Loucy (cell line): ENCODE measurements at regions not wholly inside any gene's neighbourhood (a gene's known extent, or its start where the extent isn't known, plus 50 kb on each side); places are given as distances from the start of the nearest gene placed in this dataset.

ENCODE experiments used
- H2AFZ ChIP-seq: fragments of 200-600 bp; sonication (generic); 2 replicates; pipeline ENCODE4 v1.6.0; 2016; ENCODE audit warnings: antibody characterized with exemption, mild to moderate bottlenecking, low read length, moderate library complexity
- H3F3A ChIP-seq: fragments of 200-600 bp; 2 replicates; pipeline ENCODE4 v1.6.0; 2016; ENCODE audit warnings: antibody characterized with exemption, low read depth, mild to moderate bottlenecking
- H3K27me3 ChIP-seq: fragments of 200-600 bp; sonication (generic); 2 replicates; pipeline ENCODE4 v1.6.1; 2014; ENCODE audit warnings: low read length, mild to moderate bottlenecking; ENCODE audit not compliant: insufficient read depth, poor library complexity, severe bottlenecking
- H3K36me3 ChIP-seq: fragments of 200-600 bp; sonication (generic); 2 replicates; pipeline ENCODE4 v1.6.1; 2016; ENCODE audit warnings: low read length; ENCODE audit not compliant: insufficient read depth
- H3K4me1 ChIP-seq: fragments of 200-600 bp; sonication (generic); 2 replicates; pipeline ENCODE4 v1.5.1; 2014; ENCODE audit warnings: low read length, mild to moderate bottlenecking; ENCODE audit not compliant: insufficient read depth, poor library complexity, severe bottlenecking
- H3K4me2 ChIP-seq: fragments of 200-600 bp; sonication (generic); 2 replicates; pipeline ENCODE4 v1.6.0; 2014; ENCODE audit warnings: antibody characterized with exemption, low read length, low read depth, mild to moderate bottlenecking; ENCODE audit not compliant: poor library complexity, severe bottlenecking
- H3K4me3 ChIP-seq: fragments of 200-600 bp; sonication (generic); 2 replicates; pipeline ENCODE4 v1.5.1; 2014; ENCODE audit warnings: low read length, mild to moderate bottlenecking, mixed read lengths; ENCODE audit not compliant: poor library complexity, severe bottlenecking
- H3K79me2 ChIP-seq: fragments of 200-600 bp; sonication (generic); 2 replicates; pipeline ENCODE4 v1.6.1; 2014; ENCODE audit warnings: low read length; ENCODE audit not compliant: insufficient read depth
- H3K9ac ChIP-seq: fragments of 200-600 bp; sonication (generic); 2 replicates; pipeline ENCODE4 v1.6.0; 2014; ENCODE audit warnings: mild to moderate bottlenecking, low read depth, low read length, moderate library complexity; ENCODE audit not compliant: poor library complexity, severe bottlenecking
- H3K9me2 ChIP-seq: fragments of 200-600 bp; sonication (generic); replicated peaks from 2 replicates; pipeline ENCODE4 v1.6.1; 2016; ENCODE audit warnings: low read depth, low read length, mixed read lengths
- H3K9me3 ChIP-seq: fragments of 200-600 bp; sonication (generic); 2 replicates; pipeline ENCODE4 v1.6.1; 2014; ENCODE audit warnings: mild to moderate bottlenecking, antibody characterized with exemption, low read length, low read depth; ENCODE audit not compliant: insufficient read depth
- H4K20me1 ChIP-seq: fragments of 200-600 bp; sonication (generic); 2 replicates; pipeline ENCODE4 v1.6.0; 2014; ENCODE audit warnings: antibody characterized with exemption, low read length, mild to moderate bottlenecking; ENCODE audit not compliant: insufficient read depth, poor library complexity, severe bottlenecking
- EZH2phosphoT487 ChIP-seq: fragments of 200-600 bp; IDR thresholded peaks from 2 replicates; pipeline ENCODE4 v1.6.1; 2018; ENCODE audit warnings: antibody characterized with exemption, mild to moderate bottlenecking, moderate library complexity, borderline replicate concordance
- TF ChIP-seq, protein P1 (sequence below): fragments of 200-600 bp; sonication (generic); conservative IDR thresholded peaks from 2 replicates; pipeline ENCODE4 v1.5.1; 2014; ENCODE audit warnings: mild to moderate bottlenecking, antibody characterized with exemption, low read length

DNA sequence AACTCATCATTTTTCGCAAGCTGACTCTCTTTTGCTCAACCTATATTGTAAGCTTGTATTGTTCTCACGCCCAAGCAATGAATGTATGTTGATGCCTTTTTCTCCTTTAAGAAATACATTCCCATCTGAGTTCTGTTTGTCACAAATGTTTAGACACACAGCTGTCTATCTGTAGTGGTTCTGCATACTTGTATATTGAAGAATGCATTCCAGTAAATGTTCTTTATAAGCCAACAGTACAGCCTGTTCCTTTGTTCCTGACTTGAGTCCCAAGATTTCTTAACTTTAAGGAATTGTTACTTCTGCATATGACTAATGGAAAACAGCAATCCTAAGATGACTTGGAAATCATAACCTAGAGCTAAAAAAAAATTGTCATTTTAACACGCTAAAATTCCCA lies 849.1 kb upstream of the POU3F3 start:
- no peaks in the 10 kb centered on the region for H3K9me2 ChIP-seq
- H3K9ac ChIP-seq = no peak overlapping the region
- H3K27me3 ChIP-seq = no peaks in the 10 kb centered on the region
- no peak overlapping the region for H2AFZ ChIP-seq
- TF ChIP-seq, protein P1, sequence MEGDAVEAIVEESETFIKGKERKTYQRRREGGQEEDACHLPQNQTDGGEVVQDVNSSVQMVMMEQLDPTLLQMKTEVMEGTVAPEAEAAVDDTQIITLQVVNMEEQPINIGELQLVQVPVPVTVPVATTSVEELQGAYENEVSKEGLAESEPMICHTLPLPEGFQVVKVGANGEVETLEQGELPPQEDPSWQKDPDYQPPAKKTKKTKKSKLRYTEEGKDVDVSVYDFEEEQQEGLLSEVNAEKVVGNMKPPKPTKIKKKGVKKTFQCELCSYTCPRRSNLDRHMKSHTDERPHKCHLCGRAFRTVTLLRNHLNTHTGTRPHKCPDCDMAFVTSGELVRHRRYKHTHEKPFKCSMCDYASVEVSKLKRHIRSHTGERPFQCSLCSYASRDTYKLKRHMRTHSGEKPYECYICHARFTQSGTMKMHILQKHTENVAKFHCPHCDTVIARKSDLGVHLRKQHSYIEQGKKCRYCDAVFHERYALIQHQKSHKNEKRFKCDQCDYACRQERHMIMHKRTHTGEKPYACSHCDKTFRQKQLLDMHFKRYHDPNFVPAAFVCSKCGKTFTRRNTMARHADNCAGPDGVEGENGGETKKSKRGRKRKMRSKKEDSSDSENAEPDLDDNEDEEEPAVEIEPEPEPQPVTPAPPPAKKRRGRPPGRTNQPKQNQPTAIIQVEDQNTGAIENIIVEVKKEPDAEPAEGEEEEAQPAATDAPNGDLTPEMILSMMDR = no peak
- no peak for TF ChIP-seq EZH2phosphoT487
- H3K9me3 ChIP-seq = no peaks in the 10 kb centered on the region
- no peaks in the 10 kb centered on the region for H3K36me3 ChIP-seq
- no peaks in the 10 kb centered on the region for H4K20me1 ChIP-seq
- no peak overlapping the region for H3K4me3 ChIP-seq
- no peak overlapping the region for H3K4me2 ChIP-seq
- no peaks in the 10 kb centered on the region for H3F3A ChIP-seq
- H3K4me1 ChIP-seq = no peaks in the 10 kb centered on the region
- no peaks in the 10 kb centered on the region for H3K79me2 ChIP-seq

DNA sequence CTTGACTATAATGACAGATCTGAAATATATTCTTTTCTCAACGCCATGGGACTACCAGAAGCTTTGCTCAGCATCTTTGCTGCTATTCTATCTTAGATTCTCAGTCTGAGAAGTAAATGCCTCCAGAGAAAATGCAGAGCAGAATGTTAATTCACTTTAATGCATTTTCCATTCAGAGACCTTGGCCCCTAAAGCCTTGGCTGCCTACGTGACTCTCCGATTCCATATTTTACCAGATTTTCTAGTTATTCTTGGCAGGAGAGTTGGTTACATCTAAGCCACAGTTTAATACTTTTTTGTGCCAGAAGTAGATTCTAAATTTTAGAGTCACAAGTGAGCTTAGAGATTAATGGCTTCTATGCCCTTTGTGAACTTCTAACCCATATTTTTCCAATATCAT lies 837.1 kb upstream of the POU3F3 start:
- H3K4me1 ChIP-seq = no peaks in the 10 kb centered on the region
- H4K20me1 ChIP-seq = no peaks in the 10 kb centered on the region
- no peaks in the 10 kb centered on the region for H3K36me3 ChIP-seq
- H3K4me2 ChIP-seq = no peak overlapping the region
- no peak for TF ChIP-seq EZH2phosphoT487
- TF ChIP-seq, protein P1 = no peak
- H3K4me3 ChIP-seq = no peak overlapping the region
- H2AFZ ChIP-seq = no peak overlapping the region
- no peaks in the 10 kb centered on the region for H3K9me3 ChIP-seq
- H3K9me2 ChIP-seq = no peaks in the 10 kb centered on the region
- no peaks in the 10 kb centered on the region for H3F3A ChIP-seq
- no peak overlapping the region for H3K9ac ChIP-seq
- H3K79me2 ChIP-seq = no peaks in the 10 kb centered on the region
- H3K27me3 ChIP-seq = no peaks in the 10 kb centered on the region

DNA sequence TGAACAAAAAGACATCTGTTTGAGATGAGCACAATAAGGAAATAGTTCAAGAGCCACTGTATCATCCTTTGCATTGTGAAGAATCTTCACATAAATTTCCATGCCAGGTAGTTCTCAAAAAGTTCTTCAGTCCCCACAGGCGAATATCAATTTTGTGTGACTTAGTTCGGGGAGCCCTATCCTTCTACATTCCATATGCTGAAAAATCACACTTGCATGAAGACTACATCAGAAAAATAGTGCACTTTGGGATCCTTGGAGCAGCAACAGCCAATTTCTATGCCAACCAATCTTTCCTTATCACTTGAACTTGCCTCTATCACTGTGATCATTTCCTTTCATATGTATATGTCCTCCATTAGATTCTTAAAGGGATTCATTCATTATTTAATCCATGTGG lies 830.6 kb upstream of the POU3F3 start:
- H3K4me2 ChIP-seq = no peak overlapping the region
- H3K27me3 ChIP-seq = no peaks in the 10 kb centered on the region
- TF ChIP-seq, protein P1 = no peak
- TF ChIP-seq EZH2phosphoT487 = no peak
- H3K9me3 ChIP-seq = no peaks in the 10 kb centered on the region
- no peaks in the 10 kb centered on the region for H4K20me1 ChIP-seq
- no peaks in the 10 kb centered on the region for H3K79me2 ChIP-seq
- no peak overlapping the region for H3K9ac ChIP-seq
- H3K4me1 ChIP-seq = no peaks in the 10 kb centered on the region
- no peak overlapping the region for H3K4me3 ChIP-seq
- H2AFZ ChIP-seq = no peak overlapping the region
- H3K9me2 ChIP-seq = no peaks in the 10 kb centered on the region
- no peaks in the 10 kb centered on the region for H3F3A ChIP-seq
- no peaks in the 10 kb centered on the region for H3K36me3 ChIP-seq
